NCI-H2196 (cell line): ENCODE measurements at regions not wholly inside any gene's neighbourhood (a gene's known extent, or its start where the extent isn't known, plus 50 kb on each side); places are given as distances from the start of the nearest gene placed in this dataset.
"Not testable (repeated sequence)": the region's sequence is repeated elsewhere in the genome, so short reads cannot be mapped to it uniquely, and the experiment has no call there.

Experiments used
- DNase-seq: peaks from one replicate; lab custom pipeline; 2025; ENCODE audit not compliant: unreplicated experiment; lab: John Stamatoyannopoulos, UW

- peak; percentile 67 for DNase-seq
Measured at GRCh38 chr4:71206763-71207162, 132.1 kb upstream of the SLC4A4 start.

DNA sequence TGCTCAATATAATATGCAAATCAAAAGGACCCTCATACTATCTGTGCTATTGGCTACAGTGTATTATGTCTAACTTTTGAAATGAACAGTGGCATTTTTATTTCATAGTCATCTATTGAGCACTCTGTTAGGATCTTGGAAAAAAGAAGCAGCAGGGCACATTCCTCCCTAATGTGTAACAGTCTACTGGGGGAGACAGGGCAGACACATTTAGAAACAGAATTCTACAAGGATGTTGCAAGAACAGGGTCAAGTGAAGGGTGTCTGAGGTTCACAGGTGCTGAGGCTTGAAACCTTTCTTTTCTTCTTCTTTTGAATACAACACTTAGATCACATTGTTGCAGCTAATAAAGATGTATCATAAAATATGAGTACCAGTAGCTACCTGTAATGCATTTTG lies 129.7 kb upstream of the SLC4A4 start:
- no peak for DNase-seq

DNA sequence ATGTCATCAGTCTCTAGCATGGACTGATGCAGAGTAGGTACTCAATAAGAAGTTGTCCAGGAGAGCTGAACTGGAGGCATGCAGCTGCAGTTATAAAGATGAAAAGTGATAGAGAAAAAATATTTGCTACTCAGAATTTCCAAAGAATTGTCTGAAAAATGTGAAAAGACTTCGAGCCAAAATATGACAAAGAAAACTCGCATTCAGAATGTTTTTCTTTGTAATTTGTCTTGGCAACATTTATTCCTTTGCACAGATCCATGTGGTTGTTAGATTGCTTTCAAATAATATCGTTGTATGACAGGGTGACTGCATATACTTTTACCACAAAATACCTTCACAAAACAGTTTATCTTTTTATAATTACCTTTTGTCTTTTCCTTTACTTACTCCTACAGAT lies 128.0 kb upstream of the SLC4A4 start:
- DNase-seq, result no peak

DNA sequence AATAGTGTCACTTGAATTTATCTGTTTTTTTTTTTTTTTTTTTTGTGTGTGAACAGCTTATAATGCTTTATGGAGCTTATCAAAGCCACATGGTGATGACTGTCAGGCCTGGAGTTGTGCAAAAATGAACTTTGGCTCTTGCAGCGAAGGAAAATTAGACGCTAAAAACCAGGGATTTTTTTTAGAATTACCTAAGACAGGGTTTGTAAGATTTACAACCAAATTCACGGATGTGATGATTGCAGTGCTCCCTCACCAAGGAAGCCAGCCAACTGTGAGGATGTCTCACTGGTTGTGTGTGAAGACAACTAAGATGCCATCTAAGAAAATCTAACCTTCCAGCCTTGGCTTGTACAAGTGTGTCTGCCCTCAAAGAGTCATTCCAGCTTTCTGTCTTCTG lies 127.1 kb upstream of the SLC4A4 start:
- DNase-seq, result no peak

DNA sequence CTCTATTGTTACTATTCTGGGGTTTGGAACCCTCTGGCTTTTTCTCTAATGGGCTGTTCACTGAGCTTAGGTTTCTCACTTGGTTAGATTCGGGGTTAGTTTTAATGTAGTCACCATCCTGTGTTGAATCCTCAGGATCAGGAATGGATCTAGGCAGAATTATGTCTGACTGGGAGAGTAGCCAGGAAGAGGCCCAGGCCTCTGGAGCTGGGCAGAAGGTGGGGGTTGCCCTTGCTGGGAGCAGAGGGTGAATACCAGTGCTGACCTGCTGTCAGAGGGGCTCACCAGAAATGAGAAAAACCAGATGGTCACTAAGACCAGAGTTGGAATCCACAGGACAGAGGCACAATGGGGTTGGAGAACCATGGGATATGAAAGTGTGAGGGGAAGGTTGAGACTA lies 126.6 kb upstream of the SLC4A4 start:
- DNase-seq, result no peak

DNA sequence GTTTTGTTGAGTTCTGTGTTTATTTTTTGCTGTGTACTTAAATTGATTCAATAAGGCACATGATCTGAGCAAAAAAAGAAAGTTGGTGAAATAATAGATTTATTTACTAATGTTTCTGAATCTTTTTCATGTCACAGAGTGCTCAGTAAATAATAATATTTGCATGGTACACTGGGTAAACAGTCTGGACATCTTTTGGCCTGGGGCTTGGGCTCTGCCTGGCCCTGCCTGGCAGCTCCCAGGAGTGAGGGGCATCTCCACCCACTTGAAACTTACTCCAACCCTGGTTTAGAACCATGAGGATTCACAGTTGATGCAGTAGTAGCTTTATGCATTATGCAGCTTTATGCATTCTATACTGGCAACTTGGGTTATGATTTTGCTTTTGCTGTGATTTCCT lies 124.2 kb upstream of the SLC4A4 start:
- DNase-seq, result no peak

- DNase-seq, result no peak
Measured at GRCh38 chr4:71216316-71216959, 122.4 kb upstream of the SLC4A4 start.

DNA sequence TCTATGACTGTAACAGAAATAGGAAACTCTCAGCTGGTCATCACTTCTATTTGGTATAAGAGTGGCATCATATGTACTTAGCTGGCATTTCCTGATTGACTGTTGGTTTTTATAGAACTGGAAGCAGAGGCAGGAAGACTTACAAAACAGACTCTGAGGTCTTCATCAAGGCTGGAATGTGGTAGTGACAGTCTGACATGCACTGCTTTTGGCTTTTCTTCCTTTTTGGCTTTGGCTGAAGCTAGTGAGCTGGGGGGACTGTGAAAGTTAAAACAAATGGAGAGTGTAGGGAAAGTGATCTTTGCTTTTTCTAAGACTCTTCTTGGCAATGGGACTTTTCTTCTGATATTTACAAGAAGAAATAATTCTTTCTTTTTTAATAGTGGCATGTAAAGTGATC lies 121.1 kb upstream of the SLC4A4 start:
- DNase-seq, result no peak

DNA sequence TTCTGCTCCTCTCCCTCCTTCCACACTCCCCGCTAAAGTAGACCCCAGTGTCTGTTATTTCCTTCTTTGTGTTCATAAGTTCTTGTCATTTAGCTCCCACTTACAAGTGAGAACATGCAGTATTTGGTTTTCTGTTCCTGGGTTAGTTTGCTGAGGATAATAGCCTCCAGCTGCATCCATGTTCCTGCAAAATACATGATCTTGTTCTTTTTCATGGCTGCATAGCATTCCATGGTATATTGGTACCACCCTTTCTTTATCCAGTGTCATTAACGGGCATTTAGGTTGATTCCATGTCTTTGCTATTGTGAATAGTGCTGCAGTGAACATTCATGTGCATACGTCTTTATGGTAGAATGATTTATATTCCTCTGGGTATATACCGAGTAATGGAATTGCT lies 118.0 kb upstream of the SLC4A4 start:
- DNase-seq, result not testable (repeated sequence)

DNA sequence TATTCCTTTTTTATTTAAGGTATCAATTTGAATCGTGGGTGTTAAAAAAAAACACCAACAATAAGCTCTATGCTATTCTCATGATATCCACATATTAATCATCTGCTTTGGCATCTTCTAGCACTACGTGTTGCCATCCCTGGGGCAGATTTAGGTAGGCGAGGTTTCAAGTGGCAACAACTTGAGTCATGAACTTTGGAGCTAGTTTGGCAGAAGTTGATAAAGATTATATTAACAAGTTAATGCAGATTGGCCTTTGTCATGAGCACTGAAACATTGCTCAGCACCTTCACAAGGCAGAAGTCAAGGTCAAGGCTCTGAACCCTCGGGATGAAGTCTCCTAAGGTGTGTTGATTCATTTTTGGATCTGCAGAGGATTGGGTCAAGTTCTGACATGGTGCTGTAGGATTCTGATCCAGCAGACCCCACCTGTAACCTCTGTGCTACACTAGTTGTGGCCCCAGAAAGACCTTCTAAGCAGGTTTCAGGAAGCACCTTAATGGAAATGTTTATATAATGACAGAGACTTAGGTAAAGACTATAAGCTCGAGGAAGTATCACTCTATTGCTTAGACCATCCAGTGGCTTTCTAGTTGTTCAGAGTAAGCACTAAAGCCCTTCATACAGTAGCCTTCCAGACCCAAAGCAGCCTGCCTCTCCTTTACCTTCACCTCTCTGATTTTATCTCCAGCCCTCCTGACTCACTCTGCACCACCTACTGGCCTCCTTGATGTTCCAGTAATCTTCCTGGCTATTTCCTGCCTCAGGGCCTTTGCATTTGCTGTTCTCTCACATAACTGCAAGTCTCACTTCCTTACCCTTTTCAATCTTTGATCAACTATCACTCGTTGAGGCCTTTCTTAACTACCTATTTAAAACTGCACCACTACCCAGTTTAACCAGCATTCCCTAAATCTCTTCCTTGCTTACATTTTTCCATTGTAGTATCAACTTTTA lies 117.0 kb upstream of the SLC4A4 start:
- DNase-seq, result no peak

- no peak for DNase-seq
Measured at GRCh38 chr4:71222661-71223060, 116.2 kb upstream of the SLC4A4 start.

DNA sequence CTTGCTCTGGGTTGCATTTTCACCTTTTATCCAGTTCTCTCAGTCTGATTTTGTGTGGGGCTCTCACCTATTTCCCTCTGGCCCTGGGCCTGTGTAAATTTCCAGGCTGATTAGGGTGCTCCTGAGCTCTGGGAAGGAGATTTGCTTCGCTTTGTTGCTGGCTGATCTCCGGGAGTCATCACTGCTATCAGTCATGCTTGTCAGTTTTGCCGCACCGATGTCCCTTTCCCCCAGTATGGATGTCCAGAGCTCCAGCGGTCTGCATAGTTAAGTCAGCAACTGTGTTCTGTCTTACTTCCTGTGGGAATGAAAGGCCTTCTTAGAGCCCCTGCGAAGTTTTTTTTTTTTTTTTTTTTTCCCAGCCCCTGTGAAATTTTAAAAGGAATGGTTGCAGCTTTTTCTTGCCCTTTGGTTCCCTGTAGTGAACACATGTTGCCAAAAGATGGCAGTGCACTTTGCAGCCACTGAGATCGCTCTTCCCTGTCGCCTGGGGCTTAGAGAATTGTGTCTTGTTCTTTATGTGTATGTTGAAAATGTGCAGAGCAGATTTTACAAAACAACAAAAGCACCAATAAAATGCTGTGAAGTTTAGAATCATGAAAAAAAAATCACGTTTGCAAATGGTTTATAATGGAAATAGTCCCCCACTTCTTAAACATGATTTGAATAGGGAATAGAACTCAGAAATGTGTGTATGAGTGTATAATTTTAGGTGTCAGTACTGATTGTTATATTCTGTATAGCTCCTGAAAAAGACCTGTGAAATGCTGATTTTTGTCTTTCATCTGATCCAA lies 109.1 kb upstream of the SLC4A4 start:
- DNase-seq, result peak; percentile 20

- DNase-seq, result peak; percentile 38
Measured at GRCh38 chr4:71230271-71231128, 108.3 kb upstream of the SLC4A4 start.

DNA sequence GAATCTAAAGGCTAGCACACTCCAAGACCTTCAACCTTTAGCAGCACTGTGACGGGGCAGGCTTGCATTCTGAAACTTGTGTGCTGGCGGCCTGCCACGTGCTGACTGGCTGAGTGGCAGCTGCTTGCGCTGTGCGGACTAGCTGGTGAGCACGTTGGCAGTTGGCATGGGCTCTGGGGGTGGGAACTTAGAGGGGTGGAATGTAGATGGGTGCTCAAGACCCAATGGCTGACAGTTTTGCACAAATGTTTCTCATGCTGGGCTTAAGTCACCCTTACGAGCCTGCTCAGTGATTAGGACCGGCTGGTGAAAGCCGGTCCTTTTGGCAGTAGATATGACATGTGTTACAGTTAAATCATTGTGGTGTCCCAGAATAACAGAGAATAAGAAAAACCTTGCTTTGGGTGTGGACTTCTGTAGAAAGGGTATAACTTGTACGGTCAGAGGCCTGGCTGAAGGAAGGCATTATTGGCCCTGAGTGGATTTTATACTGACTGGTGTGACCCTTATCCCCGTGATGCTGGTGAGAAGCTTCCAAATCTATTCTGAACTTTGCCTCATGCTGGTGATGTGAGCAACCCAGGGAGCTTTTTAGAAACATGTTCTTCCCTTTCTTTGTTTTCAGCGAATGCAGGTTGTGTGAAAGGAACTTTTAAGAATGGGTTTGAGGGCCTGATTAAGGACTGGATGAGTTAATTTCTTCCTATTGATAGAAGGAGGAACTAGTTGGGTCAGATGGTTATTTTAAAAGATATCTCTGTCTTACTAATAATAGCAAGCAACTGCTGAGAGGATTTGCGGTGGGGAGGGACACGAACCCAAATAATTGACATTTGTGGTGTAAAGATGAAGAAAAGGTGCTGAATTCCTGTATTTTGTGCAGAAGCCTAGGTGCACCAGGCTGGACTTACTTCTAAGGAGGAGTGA lies 107.4 kb upstream of the SLC4A4 start:
- peak; percentile 38 for DNase-seq

DNA sequence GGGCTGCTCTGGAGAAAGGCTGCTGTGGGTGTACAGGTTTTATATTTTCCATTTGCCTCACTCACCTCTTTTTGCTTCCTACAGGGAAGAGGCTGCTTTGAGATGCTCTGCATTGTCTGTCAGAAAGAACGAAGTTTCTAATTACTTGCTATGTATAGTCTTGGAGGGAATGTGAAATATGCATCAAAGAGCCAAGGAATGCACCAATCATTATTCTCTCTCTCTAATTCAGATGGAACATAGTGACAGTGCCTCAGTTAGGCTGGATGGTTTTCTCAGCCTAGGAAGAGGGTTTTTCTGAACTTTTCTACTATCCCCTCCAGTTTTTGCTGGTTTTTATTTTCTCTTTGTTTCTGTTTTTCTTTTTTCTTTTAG lies 106.8 kb upstream of the SLC4A4 start:
- no peak for DNase-seq

GRCh38 chr4:71232846-71233245 lies 106.0 kb upstream of the SLC4A4 start:
- DNase-seq, result no peak

GRCh38 chr4:71235311-71236201 lies 103.3 kb upstream of the SLC4A4 start:
- no peak for DNase-seq

DNA sequence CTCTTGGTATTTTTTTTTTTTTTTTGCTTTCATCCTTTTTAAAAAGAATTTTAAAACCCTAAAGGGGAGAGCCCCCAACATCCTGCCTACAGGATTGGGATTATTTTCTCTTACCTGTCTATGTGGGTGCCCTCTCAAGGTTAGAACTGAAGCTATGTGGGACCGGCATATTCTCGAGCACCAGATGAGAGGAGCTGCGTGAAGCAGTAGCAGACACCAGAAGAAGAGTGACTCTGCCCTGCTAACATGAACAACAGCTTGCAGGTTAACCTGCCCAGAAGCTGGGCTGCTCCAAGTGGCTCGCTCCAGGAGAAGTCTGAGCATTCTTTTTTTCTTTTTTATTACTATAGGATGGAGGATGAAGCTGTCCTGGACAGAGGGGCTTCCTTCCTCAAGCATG lies 102.6 kb upstream of the SLC4A4 start:
- DNase-seq, result no peak

DNA sequence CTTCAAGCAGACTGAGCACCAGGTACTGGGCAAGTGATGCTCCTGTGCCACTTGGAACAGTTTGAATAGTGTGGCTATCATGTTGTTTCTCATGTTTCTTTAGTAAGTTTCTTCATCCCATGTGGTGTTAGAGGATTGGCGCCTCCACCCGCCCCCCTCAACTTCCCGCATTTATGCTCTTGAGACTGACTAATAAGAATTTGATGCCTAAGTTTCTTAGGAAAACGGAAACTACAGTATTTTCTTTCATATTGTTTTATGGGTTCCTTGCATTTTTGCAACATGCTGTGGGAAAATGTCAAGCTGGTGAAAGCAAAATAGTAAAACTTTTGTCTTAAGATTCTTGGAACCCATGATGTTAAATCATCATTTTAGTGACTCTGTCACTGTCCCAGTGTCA lies 101.2 kb upstream of the SLC4A4 start:
- no peak for DNase-seq
